ENCODE measurements at regions not wholly inside any gene's neighbourhood (a gene's known extent, or its start where the extent isn't known, plus 50 kb on each side); places are given as distances from the start of the nearest gene placed in this dataset.
"Not testable (repeated sequence)": the region's sequence is repeated elsewhere in the genome, so short reads cannot be mapped to it uniquely, and the experiment has no call there.

GRCh38 chr6:147935656-147936055 lies 407.0 kb upstream of the SASH1 start:
- no peak for DNase-seq

GRCh38 chr6:147936703-147937470 lies 405.8 kb upstream of the SASH1 start:
- no peak for DNase-seq

- no peak for DNase-seq
Measured at GRCh38 chr6:147941143-147941542, 401.5 kb upstream of the SASH1 start.

DNA sequence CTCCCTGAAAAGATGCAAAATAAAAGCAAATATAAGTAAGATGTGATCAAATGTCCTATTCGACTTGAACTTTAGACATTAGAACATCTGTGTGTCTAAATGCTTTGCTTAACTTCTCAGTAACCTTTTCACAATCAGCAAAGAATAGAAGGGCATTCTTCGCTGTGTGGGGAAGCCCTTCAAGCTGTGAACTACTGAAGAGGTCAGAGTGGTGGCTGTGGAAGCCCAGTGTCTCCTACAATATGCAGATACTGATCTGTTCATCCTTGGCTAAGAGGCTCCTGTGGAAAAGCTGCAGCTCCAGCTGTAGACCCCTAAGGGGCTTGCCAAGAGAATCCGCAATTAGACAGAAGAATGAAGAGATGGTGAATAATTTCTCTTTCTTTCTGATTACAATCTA lies 400.3 kb upstream of the SASH1 start:
- no peak for DNase-seq

DNA sequence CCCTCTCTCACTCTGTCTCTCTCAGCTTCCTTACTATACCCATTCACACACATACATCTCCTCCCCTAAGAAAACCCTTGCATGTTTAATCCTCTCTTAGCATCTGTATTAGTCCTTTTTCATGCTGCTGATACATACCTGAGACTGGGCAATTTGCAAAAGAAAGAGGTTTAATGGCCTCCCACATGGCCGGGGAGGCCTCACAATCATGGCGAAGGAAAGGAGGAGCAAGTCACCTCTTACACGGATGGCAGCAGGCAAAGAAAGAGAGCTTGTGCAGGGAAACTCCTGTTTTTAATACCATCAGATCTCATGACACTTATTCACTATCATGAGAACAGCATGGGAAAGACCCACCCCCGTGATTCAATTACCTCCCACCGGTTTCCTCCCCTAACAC lies 398.5 kb upstream of the SASH1 start:
- no peak for DNase-seq

DNA sequence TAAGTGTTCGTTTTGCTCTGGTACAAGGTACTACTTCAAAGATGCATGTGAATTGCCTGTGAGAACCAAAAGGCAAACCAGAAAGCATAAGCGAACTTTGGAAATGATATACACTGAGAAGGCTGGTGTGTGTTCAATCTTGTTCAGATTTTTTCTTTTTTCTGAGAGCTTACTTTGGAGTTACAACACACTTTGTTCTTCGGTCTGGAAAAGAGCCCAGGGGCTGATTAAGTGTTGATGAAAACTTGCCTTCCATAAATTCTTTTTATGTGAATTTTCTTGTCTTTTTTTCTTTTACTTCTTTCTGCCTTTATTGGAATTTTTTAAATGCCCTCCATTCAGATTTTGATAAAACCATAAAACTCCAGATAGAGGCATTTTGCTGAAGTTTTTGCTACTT lies 395.1 kb upstream of the SASH1 start:
- DNase-seq = no peak

DNA sequence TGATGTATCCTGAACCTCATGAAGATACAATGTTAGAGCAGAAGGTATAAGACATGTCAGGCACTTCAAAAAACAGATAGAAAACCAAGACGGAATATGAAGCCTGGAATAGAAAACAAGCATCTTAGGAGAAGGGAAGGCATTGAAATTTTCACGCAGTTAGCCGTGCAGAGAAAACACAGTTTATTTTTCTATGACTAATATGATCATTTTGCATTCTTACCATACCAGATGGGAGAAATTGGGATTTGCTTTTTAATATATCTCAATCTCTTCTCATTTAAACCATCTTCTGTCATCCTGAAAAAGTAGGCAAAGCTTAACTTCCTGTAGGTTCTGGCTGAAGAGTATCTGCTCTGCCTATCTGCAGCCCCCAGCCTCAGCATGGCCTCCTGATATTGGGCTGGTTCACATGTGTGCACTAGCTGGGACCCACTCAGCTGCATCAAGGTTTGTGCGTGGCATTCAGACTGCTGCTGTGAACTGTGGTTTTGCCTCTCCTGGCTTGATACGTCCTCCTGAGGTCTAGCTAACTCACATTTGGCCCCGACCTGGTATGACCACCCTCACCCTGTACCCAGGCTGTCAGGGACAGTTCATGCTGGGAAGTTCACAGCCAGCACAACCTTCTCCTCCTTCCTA lies 392.5 kb upstream of the SASH1 start:
- DNase-seq = no peak

GRCh38 chr6:147950623-147950987 lies 392.0 kb upstream of the SASH1 start:
- no peak for DNase-seq

DNA sequence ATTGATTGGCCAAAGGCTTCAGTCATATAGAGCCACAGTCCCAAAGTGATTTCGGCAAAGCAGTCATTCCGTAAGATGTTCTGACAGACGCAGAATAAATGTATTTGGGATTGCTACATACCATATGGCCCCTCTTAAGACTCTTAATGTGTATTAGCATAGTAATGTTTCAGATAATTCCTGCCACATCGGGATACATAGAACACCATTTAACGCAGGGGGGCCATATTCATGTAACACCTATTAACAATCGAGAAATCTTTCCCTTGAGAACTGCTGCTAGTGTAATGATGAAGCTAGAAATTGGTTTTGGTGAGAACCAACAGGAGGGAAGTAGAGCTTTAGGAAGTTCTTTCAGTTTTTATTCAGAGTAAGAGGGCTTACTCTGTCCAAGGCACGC lies 390.9 kb upstream of the SASH1 start:
- DNase-seq = no peak

DNA sequence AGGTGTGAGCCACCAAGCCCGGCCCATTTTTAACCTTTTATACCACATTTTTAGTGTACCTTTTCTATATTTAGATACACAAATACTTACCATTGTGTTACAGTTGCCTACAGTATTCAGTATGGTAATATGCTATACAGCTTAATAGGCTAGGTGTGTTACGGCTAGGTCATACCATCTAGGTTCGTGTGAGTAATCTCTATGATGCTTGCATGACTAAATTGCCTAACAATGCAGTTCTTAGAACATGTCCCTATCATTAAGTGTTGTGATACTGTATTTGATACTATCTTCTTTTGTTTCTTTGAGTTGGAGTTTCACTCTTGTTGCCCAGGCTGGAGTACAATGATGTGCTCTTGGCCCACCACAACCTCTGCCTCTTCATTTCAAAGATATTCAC lies 387.7 kb upstream of the SASH1 start:
- DNase-seq = no peak

DNA sequence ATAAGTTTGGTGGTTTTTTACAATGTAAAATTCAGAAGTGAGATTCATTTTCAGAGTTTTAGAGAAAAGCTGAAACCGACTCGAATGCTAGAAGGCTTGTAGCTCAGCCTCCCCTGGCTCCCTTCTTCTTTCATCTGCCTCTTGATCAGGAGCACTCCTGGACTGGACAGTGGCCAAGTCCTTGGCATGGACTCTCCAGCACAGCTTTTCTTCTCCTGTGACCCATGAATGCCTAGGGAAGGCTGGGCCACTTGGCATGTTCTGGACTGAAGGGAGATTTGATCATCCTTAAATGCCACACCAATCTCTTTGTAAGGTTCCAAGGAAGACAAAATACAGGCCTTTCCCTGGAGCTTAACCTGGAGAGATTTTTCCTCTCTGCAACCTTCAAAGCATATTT lies 384.0 kb upstream of the SASH1 start:
- no peak for DNase-seq

DNA sequence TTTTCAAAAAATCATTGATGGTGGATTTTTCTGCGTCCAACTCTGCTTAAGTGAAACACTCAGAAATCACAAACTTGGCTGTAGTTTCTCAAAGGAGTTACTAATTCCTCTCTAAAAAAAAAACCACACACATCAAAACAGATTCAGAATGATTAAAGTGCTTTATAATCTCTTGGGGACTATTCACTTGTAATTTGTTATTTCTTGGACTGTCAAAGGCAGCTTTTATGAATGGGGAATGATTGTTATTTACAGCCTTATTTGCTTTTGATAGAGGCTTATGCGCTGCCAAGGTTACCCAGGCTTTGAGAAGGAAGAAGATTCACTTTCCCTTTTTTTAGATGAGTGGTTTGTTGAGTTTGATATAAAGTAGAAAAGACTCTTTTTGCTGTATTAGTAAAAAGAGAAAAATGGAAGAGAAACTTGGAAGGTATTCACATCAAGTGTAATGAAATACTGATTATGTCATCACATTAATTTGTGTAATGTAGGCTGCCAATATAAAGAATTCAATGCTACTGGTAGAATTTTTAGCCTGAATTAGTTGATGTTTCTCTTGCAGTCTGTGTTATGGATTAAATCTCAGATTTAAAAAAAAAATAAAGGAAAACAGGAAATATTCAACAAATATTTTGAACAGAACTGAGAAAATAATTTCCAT lies 381.0 kb upstream of the SASH1 start:
- DNase-seq = no peak

- not testable (repeated sequence) for DNase-seq
Measured at GRCh38 chr6:147965448-147965847, 377.2 kb upstream of the SASH1 start.

DNA sequence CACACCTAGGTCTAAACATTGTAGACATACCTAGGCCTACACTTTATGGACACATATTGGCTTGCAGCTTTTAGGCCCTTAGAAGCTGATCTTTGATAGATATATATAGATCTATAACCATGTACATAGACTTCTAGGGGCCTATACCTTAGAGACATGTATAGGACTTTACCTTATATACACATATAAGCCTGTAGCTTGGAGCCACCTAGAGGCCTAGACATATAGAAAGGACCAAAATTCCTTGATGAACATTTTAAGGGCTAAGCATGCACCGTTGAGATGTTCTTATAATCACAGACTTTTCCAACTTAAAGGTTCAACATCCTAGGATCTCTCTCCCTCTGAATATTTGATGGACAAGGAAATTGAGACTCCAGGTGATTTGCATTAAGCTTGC lies 371.7 kb upstream of the SASH1 start:
- DNase-seq = peak; percentile 7

DNA sequence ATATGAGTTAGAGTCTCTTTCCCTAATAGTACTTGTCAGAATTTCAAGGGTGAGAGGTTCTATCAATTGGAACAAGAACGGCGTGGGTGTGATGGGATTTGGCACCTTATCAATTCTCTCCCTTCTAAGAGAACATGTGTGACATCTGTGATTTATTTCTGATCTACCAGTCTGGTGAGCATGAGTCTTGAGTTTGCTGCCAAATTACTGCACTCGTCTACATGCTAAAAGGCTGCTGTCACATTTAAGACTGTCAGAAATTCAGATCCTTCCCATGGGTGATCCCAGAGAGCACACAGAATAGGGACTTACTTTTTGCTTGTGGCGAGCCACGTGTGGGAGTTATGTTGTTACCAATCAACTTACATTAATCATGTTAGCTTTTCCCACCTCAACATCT lies 370.2 kb upstream of the SASH1 start:
- no peak for DNase-seq

- no peak for DNase-seq
Measured at GRCh38 chr6:147973806-147974205, 368.8 kb upstream of the SASH1 start.

- no peak for DNase-seq
Measured at GRCh38 chr6:147974376-147974775, 368.3 kb upstream of the SASH1 start.

- DNase-seq = no peak
Measured at GRCh38 chr6:147977851-147978465, 364.7 kb upstream of the SASH1 start.

DNA sequence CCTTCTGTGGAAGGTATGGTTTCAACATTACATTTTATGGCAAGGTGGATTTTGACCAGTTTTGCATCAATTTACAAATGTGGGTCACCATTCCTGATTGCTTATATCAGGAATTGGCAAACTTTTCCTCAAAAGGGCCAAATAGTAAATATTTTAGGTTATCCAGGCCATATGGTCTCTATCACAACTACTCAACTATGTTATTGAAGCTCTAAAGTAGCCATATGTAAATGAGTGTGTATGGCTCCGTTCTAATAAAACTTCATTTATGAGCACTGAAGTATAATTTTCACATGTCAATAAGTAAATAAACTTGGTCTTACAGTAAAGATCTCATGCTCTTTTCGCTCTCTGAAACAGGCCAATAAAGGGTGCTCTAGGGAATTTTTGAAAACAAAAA lies 362.7 kb upstream of the SASH1 start:
- DNase-seq = no peak

- no peak for DNase-seq
Measured at GRCh38 chr6:147983581-147984366, 358.9 kb upstream of the SASH1 start.

DNA sequence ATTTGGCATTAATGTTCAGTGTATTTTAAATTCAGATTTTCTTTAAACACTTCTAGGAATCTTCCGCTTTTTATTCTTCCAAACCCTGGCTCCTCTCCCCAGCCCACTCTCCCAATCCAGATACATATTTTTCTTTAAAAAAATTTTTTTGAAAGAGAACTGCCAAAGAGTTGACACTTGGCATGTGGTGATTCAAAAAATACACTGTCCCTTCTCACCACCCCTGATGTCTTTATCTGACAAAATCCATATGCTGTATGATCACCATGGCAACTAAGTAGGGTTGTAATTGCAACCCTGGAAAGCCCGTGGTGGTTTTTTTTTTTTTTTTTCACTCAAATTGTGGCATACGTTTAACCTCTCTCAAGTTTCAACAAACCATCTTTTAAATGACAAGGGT lies 355.8 kb upstream of the SASH1 start:
- no peak for DNase-seq

- DNase-seq = no peak
Measured at GRCh38 chr6:147990159-147990558, 352.5 kb upstream of the SASH1 start.

- DNase-seq = no peak
Measured at GRCh38 chr6:147991961-147992360, 350.7 kb upstream of the SASH1 start.
